ENCODE measurements at regions not wholly inside any gene's neighbourhood (a gene's known extent, or its start where the extent isn't known, plus 50 kb on each side); places are given as distances from the start of the nearest gene placed in this dataset.

GRCh38 chr2:19762142-19762541, 139.6 kb downstream of the TTC32 start:
- TF ChIP-seq CTCF (IDR thresholded peaks at IDR 0.05), result no peak
- TF ChIP-seq POLR2A (IDR thresholded peaks at IDR 0.05), result no peak
- TF ChIP-seq EP300 (IDR thresholded peaks at IDR 0.05), result no peak
